H9 (cell line): ENCODE measurements at regions not wholly inside any gene's neighbourhood (a gene's known extent, or its start where the extent isn't known, plus 50 kb on each side); places are given as distances from the start of the nearest gene placed in this dataset.

Source experiments
- DNase-seq: peaks from one replicate; pipeline ENCODE4 v3.0.0-alpha.2; 2017
- H2AFZ ChIP-seq: one replicate; pipeline ENCODE4 v1.6.1; 2013; ENCODE audit warnings: mild to moderate bottlenecking, low read length, control low read depth, moderate library complexity
- H2AK5ac ChIP-seq: 2 replicates; pipeline ENCODE4 v1.6.1; 2013; ENCODE audit warnings: low read length, control low read depth, mixed read lengths; ENCODE audit not compliant: insufficient read length
- H2BK120ac ChIP-seq: one replicate; pipeline ENCODE4 v1.6.1; 2013; ENCODE audit warnings: low read depth, mild to moderate bottlenecking, low read length, control low read depth, inconsistent platforms; ENCODE audit not compliant: poor library complexity, severe bottlenecking
- H2BK12ac ChIP-seq: 2 replicates; pipeline ENCODE4 v1.6.1; 2013; ENCODE audit warnings: low read length, control low read depth, mixed read lengths, low read depth; ENCODE audit not compliant: insufficient read length
- H2BK15ac ChIP-seq: 2 replicates; pipeline ENCODE4 v1.6.1; 2013; ENCODE audit warnings: low read depth, low read length, control low read depth
- H2BK20ac ChIP-seq: one replicate; pipeline ENCODE4 v1.6.1; 2013; ENCODE audit warnings: low read depth, mild to moderate bottlenecking, low read length, control low read depth, inconsistent platforms; ENCODE audit not compliant: poor library complexity, severe bottlenecking
- H2BK5ac ChIP-seq: 2 replicates; pipeline ENCODE4 v1.6.1; 2013; ENCODE audit warnings: low read length, control low read depth, mixed read lengths; ENCODE audit not compliant: insufficient read length
- H3K14ac ChIP-seq: 2 replicates; pipeline ENCODE4 v1.6.1; 2013; ENCODE audit warnings: low read length, control low read depth; ENCODE audit not compliant: insufficient read depth
- H3K18ac ChIP-seq: 2 replicates; pipeline ENCODE4 v1.6.1; 2013; ENCODE audit warnings: low read depth, mild to moderate bottlenecking, mixed read lengths, low read length, control low read depth; ENCODE audit not compliant: insufficient read length
- H3K23ac ChIP-seq: 2 replicates; pipeline ENCODE4 v1.6.1; 2013; ENCODE audit warnings: low read length, control low read depth, mixed read lengths, low read depth; ENCODE audit not compliant: insufficient read length
- H3K23me2 ChIP-seq: 2 replicates; pipeline ENCODE4 v1.6.1; 2013; ENCODE audit warnings: low read depth, mild to moderate bottlenecking, mixed read lengths, low read length, control low read depth; ENCODE audit not compliant: insufficient read length, poor library complexity, severe bottlenecking
- H3K27ac ChIP-seq: 2 replicates; pipeline ENCODE4 v1.5.1; 2013; ENCODE audit warnings: low read length, control low read depth, mixed read lengths, low read depth; ENCODE audit not compliant: insufficient read length
- H3K27me3 ChIP-seq: 2 replicates; pipeline ENCODE4 v1.6.1; 2013; ENCODE audit warnings: low read length, control low read depth, inconsistent platforms; ENCODE audit not compliant: insufficient read depth
- H3K4ac ChIP-seq: 2 replicates; pipeline ENCODE4 v1.6.1; 2013; ENCODE audit warnings: low read depth, mild to moderate bottlenecking, control low read depth, inconsistent platforms, low read length, moderate library complexity
- H3K4me1 ChIP-seq: 2 replicates; pipeline ENCODE4 v1.6.1; 2013; ENCODE audit warnings: low read length, control low read depth, inconsistent platforms; ENCODE audit not compliant: insufficient read depth
- H3K4me2 ChIP-seq: 2 replicates; pipeline ENCODE4 v1.6.1; 2013; ENCODE audit warnings: low read length, control low read depth, mixed read lengths; ENCODE audit not compliant: insufficient read length, insufficient read depth
- H3K56ac ChIP-seq: 2 replicates; pipeline ENCODE4 v1.6.1; 2013; ENCODE audit warnings: low read depth, mild to moderate bottlenecking, mixed read lengths, low read length, control low read depth; ENCODE audit not compliant: insufficient read length
- H3K79me1 ChIP-seq: 2 replicates; pipeline ENCODE4 v1.6.1; 2013; ENCODE audit warnings: low read depth, mild to moderate bottlenecking, moderate library complexity, low read length, control low read depth, inconsistent platforms; ENCODE audit not compliant: insufficient read depth, poor library complexity, severe bottlenecking
- H3K79me2 ChIP-seq: 2 replicates; pipeline ENCODE4 v1.6.1; 2013; ENCODE audit warnings: low read length, control low read depth, inconsistent platforms; ENCODE audit not compliant: insufficient read depth
- H3K9ac ChIP-seq: 2 replicates; pipeline ENCODE4 v1.6.1; 2013; ENCODE audit warnings: low read length, control low read depth, mixed read lengths; ENCODE audit not compliant: insufficient read length; ENCODE audit errors: extremely low read depth
- H3K9me3 ChIP-seq: one replicate; pipeline ENCODE4 v1.6.1; 2013; ENCODE audit warnings: low read depth, low read length, inconsistent platforms; ENCODE audit not compliant: control insufficient read depth
- H3T11ph ChIP-seq: one replicate; pipeline ENCODE4 v1.6.1; 2013; ENCODE audit warnings: mild to moderate bottlenecking, low read length, control low read depth, inconsistent platforms
- H4K20me1 ChIP-seq: one replicate; pipeline ENCODE4 v1.6.1; 2013; ENCODE audit not compliant: control insufficient read depth, insufficient read length, insufficient read depth
- H4K5ac ChIP-seq: 2 replicates; pipeline ENCODE4 v1.6.1; 2013; ENCODE audit warnings: low read depth, mild to moderate bottlenecking, mixed read lengths, low read length, control low read depth; ENCODE audit not compliant: insufficient read length
- H4K8ac ChIP-seq: replicated peaks from 2 replicates; pipeline ENCODE4 v1.6.1; 2013; ENCODE audit warnings: low read length, control low read depth, mixed read lengths, low read depth; ENCODE audit not compliant: insufficient read length
- H4K91ac ChIP-seq: 2 replicates; pipeline ENCODE4 v1.6.1; 2013; ENCODE audit warnings: low read depth, mild to moderate bottlenecking, moderate library complexity, mixed read lengths, low read length, control low read depth; ENCODE audit not compliant: insufficient read length
- H3K27ac Mint-ChIP-seq, 3 experiments: 2 replicates in 2 of 3; 3 replicates in 1 of 3; pipeline ENCODE4 v1.8.0; 2020 to 2021; ENCODE audit warnings: mixed read lengths in 3 of 3, mild to moderate bottlenecking in 1 of 3, moderate library complexity in 1 of 3
- H3K27me3 Mint-ChIP-seq: 2 replicates; pipeline ENCODE4 v1.8.0; 2021; ENCODE audit warnings: low read depth, mild to moderate bottlenecking, moderate library complexity, mixed read lengths
- H3K36me3 Mint-ChIP-seq, 3 experiments: 2 replicates in 2 of 3; 3 replicates in 1 of 3; pipeline ENCODE4 v1.8.0; 2020 to 2021; ENCODE audit warnings: low read depth in 3 of 3, mixed read lengths in 3 of 3; ENCODE audit not compliant: insufficient read depth in 1 of 3
- H3K4me1 Mint-ChIP-seq, 2 experiments: 2 replicates each; pipeline ENCODE4 v1.8.0; 2020; ENCODE audit warnings: mixed read lengths in 2 of 2
- H3K4me3 Mint-ChIP-seq, 2 experiments: 2 replicates in 1 of 2; 3 replicates in 1 of 2; pipeline ENCODE4 v1.8.0; 2020 to 2021; ENCODE audit warnings: mild to moderate bottlenecking in 2 of 2, mixed read lengths in 2 of 2, moderate library complexity in 1 of 2
- H3K9me3 Mint-ChIP-seq, 2 experiments: 2 replicates in 1 of 2; 3 replicates in 1 of 2; pipeline ENCODE4 v1.8.0; 2020; ENCODE audit warnings: mild to moderate bottlenecking in 2 of 2, mixed read lengths in 2 of 2, moderate library complexity in 1 of 2
- WGBS: extraction: QIAGEN DNeasy Blood & Tissue Kit; methylation state at CpG from one replicate; pipeline ENCODE4 v1.1.7; 2013; ENCODE audit warnings: missing lambda C conversion rate, low lambda C conversion rate, mixed read lengths; ENCODE audit not compliant: insufficient read length; ENCODE audit errors: extremely low coverage; 5-methylcytosine and 5-hydroxymethylcytosine counted together
- TF ChIP-seq, protein P1 (sequence below): fragments of 200-600 bp; sonication (generic); conservative IDR thresholded peaks from 3 replicates; pipeline ENCODE4 v1.8.0; 2021; ENCODE audit warnings: antibody characterized with exemption, mild to moderate bottlenecking

- DNase-seq, result no peak
- Histone ChIP-seq H4K20me1 (no peaks in the 10 kb centered on the region), H2AK5ac (no peak overlapping the region), H3K79me1 (no peaks in the 10 kb centered on the region), H3K4me1 (no peaks in the 10 kb centered on the region), H3K4me2 (no peak overlapping the region), H2BK5ac (no peak overlapping the region), H2BK20ac (no peak overlapping the region), H2BK12ac (no peak overlapping the region), H3K9me3 (no peaks in the 10 kb centered on the region), H3K27me3 (no peaks in the 10 kb centered on the region), H3K18ac (no peak overlapping the region), H3K23ac (no peak overlapping the region), H2BK120ac (no peak overlapping the region), H2BK15ac (no peak overlapping the region), H4K8ac (no peak overlapping the region), H3K23me2 (no peaks in the 10 kb centered on the region), H3K27ac (no peak overlapping the region), H3T11ph (no peak overlapping the region), H3K14ac (no peak overlapping the region), H3K4ac (no peak overlapping the region), H3K79me2 (no peaks in the 10 kb centered on the region), H4K5ac (no peak overlapping the region), H4K91ac (no peak overlapping the region), H3K9ac (no peak overlapping the region), H3K56ac (no peak overlapping the region), H2AFZ (no peak overlapping the region)
- H3K4me3 Mint-ChIP-seq, result no peak overlapping the region
- H3K4me1 Mint-ChIP-seq, result peaks cover 3% of the 10 kb centered on the region in 2 experiments; a peak in 1 of 4 replicates
- H3K36me3 Mint-ChIP-seq, result no peaks in the 10 kb centered on the region
- H3K9me3 Mint-ChIP-seq, result no peaks in the 10 kb centered on the region; a peak in 1 of 5 replicates
- no CpG with 5 or more reads among the region's 3 CpGs for WGBS
- H3K27ac Mint-ChIP-seq, result no peak overlapping the region
- TF ChIP-seq, protein P1, sequence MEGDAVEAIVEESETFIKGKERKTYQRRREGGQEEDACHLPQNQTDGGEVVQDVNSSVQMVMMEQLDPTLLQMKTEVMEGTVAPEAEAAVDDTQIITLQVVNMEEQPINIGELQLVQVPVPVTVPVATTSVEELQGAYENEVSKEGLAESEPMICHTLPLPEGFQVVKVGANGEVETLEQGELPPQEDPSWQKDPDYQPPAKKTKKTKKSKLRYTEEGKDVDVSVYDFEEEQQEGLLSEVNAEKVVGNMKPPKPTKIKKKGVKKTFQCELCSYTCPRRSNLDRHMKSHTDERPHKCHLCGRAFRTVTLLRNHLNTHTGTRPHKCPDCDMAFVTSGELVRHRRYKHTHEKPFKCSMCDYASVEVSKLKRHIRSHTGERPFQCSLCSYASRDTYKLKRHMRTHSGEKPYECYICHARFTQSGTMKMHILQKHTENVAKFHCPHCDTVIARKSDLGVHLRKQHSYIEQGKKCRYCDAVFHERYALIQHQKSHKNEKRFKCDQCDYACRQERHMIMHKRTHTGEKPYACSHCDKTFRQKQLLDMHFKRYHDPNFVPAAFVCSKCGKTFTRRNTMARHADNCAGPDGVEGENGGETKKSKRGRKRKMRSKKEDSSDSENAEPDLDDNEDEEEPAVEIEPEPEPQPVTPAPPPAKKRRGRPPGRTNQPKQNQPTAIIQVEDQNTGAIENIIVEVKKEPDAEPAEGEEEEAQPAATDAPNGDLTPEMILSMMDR, result no peak
- no peaks in the 10 kb centered on the region for H3K27me3 Mint-ChIP-seq
Observed at GRCh38 chr5:35360671-35361070, 130.4 kb upstream of the PRLR start.
